Skin of body (tissue), 1 donor: ENCODE measurements at regions not wholly inside any gene's neighbourhood (a gene's known extent, or its start where the extent isn't known, plus 50 kb on each side); places are given as distances from the start of the nearest gene placed in this dataset.
"Not testable (repeated sequence)": the region's sequence is repeated elsewhere in the genome, so short reads cannot be mapped to it uniquely, and the experiment has no call there.

Experiments used
- DNase-seq: peaks from one replicate; lab custom pipeline; 2025; lab: John Stamatoyannopoulos, UW

DNA sequence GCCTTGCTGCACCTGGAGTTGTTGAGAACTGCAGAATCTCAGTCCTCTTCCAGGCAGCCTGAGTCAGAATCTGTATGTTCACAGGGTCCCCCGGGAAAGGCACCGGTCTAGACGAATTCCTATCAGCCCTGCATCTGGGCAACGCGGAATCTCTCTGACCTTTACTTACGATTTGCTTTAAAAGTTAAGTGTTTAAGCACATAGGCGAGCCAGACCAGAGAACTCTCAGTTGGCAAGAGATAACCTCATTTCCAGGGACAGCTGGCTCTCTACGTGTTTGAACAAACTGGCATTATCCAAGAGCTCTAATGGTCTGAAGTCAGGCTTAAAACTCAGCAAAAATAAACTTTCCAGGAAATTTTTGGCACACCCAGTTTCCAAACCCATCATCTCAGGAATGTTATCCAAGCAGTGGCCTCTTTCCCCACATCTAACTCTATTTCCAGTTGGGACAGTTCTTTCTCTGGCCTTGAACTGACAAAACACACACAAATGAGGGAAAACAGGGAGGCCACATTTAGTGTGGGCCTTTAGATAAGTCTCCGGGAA, 53.4 kb downstream of the HES1 start:
- peak; percentile 58 for DNase-seq

DNA sequence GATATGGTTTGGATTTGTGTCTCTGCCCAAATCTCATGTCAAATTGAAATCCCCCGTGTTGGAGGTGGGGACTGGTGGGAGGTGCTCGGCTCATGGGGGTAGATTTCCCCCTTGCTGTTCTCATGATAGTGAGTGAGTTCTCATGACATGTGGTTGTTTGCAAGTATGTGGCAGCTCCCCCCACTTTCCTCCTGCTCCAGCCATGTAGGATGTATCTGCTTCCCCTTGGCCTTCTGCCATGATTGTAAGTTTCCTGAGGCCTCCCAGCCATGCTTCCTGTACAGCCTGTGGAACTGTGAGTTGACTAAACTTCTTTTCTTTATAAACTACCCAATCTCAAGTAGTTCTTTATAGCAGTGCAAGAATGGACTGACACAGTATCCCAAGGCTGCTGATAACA, 55.9 kb downstream of the HES1 start:
- DNase-seq: not testable (repeated sequence)

- no peak for DNase-seq
Observed at GRCh38 chr3:194194051-194194756, 58.3 kb downstream of the HES1 start.

GRCh38 chr3:194194757-194195085, 58.8 kb downstream of the HES1 start:
- DNase-seq: no peak

GRCh38 chr3:194195611-194196010, 59.7 kb downstream of the HES1 start:
- no peak for DNase-seq

DNA sequence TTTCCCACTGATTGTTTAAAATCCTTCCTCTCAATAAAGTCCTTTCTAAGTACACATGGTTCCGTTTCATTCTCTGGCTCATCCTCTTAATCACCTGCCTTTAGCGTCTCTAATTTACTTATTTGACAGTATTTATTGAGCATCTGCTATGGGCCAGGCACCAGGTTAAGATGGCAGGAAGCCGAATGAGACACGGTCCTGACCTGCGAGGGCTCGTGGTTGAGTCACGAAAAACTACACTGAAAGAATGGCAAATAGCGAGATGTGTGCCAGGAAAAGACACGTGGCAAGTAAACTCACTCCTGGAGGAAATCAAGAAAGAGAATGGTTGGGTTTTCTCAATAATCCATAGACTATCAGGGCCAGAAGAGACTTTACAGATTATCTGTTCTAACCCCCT, 60.9 kb downstream of the HES1 start:
- no peak for DNase-seq

DNA sequence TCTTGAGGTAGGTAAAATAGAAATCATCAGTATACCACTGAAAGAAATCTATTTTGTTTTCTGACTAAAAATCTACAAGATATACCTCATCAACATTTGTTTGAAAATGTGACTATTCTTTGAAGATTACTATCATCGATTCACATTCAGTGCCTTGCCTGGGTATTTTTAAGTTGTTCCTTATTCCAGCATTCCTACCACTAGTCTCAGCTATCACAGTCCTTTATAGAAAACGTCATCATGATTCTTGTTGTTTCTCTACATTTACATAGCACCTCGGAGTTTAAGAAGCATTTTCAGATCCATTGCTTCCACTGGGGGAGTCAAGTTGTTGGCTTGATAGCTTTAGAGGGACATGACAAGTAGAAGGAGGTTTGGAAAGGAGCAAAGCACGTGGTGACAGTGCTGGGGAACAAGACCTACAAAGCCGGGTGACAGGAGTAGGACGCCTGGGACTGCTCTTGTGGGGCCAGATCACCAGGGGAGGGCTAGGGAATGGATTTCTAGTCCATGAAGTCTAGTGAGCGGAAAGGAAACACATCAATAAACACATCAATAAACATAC, 61.5 kb downstream of the HES1 start:
- DNase-seq: no peak

DNA sequence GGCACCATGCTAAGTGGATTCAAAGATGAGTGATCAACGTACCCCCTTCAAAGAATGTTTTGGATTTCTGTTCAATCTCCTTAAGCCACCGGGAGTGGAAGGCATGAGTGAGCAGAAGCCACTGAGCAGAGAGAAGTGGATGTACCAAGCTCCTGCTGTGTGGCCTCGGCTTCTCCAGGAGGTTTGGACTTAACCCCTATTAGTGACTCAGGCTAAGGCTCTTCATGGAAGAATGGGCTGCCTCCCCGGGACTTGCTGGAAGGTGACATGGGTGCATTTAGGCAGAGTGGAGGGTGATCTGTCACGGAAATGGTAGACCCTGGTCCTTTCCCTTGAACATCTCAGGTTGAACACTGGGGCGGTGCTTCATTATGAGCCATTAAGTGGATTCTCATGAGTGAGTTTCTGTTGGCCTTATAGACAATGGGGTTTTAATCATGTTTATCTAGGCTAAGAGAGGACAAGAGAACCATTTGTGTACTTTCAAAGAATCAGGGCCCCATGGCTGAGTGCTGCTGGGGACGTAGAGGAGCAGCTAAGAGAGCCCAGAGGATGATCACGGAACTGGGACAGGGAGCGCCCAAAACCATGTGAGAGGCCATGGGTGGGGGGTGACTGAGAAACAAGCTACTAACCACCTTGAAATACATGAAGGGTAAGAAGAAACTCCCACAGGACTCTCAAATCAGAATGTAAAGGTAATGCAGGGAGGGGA, 62.2 kb downstream of the HES1 start:
- DNase-seq: no peak

DNA sequence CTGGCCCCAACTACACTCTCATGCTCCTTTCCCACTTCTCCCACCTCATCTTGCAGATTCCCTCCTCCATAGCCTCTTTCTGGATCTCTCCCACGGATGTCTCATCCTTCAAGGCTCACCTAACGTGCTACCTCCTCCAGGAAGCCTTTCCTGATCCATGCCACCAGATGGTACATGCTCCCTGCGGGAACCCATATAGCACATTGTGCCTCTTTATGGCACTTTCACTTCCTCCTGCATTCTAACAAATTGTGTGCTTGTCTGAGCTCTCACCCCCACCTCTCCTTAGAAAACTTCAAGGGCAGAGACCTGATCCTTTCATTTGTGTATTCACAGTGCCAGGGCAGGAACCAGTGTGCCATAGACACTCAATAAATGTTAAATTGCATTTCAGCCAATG, 63.0 kb downstream of the HES1 start:
- DNase-seq: no peak

GRCh38 chr3:194200422-194201081, 64.6 kb downstream of the HES1 start:
- DNase-seq: no peak

- no peak for DNase-seq
Observed at GRCh38 chr3:194201953-194202666, 66.2 kb downstream of the HES1 start.

DNA sequence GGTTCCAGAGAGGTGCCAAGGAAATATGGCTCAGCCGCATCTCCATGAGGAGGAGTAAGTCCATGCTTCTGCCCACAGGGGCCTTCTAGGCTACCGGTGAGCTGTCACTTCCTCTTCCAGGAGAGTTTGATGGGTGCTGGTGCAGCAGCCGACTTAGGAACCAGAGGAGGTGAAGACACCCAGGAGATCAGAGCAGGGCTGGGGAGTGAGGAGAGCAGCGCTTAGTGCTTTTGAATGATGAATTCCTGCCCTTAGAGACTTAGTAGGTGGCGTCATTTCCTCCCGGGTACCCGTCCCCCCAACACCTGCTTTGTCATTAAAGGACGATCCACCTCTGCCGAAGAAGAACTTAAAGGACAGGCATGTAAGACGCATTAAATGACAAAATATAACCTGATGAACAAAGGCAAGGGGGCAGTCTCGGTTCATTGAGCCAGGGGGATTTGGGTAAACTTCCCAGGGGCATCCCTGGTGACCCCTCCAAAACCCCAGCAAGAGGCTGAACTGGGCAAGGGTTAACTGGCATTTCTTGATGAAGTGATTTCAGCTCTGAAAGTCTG, 67.6 kb downstream of the HES1 start:
- no peak for DNase-seq

GRCh38 chr3:194204042-194204987, 68.4 kb downstream of the HES1 start:
- DNase-seq: no peak

DNA sequence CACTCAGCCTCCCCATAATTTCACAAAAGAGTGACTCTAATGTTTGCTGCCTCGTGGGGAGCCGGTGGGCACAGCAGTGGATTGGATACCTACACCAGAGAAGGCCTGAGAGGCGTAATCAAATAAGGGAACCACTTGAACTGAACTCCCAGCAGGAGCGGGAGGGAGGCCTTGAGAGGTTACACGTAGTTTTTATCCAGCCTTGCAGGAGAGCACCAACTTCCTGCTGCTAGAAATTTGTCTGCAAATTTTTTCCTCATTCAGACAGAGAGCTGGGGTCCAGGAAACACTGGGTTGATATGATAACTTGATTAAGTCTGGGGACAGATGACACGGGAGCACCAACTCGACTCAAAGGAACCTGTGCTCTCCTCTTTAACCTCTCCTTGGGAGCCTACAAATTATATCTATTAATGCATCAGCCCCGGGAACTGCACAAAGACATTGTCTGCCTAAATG, 69.8 kb downstream of the HES1 start:
- DNase-seq: no peak

DNA sequence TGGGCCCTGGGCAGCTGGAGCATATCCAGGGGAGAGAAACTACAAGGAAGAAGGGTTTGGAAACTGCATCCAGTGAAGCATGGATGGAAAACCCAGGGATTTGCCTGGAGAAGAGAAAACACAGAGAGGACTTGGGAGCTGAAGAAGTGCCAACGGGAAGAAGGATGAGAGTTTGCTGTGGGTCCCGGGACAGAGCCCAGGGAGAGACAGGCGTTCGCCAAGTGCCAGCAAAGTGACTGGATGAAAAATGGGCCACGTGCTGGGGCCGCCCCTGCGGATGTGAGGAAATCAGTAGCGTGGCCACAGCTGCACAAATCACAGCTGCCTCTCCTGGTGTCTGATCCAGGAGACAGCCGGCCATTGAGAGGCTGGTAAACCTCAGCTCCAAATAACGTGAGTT, 70.4 kb downstream of the HES1 start:
- DNase-seq: peak; percentile 33

DNA sequence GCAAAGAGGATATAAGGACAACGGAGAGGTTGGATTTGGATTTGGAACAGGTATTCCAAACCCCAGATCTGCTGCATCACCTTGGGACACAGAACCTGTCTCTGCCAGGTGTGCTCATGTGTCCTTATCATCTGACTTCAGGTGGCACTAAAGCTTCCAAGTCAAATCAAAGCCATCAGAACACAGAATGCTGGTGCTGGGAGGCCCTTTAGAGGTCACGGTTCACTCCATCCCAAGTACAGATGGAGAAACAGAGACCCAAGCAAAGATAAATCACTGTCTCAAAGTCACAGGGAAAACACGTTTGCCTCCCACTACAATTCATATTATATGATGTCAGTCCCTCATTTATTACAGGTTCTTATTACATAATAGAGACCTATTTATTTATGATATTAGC, 72.8 kb downstream of the HES1 start:
- DNase-seq: no peak

GRCh38 chr3:194212161-194212844, 76.4 kb downstream of the HES1 start:
- no peak for DNase-seq

GRCh38 chr3:194212845-194213331, 76.9 kb downstream of the HES1 start:
- no peak for DNase-seq

GRCh38 chr3:194215392-194215791, 79.4 kb downstream of the HES1 start:
- DNase-seq: no peak
